CD14-positive monocyte (primary cell): ENCODE measurements at regions not wholly inside any gene's neighbourhood (a gene's known extent, or its start where the extent isn't known, plus 50 kb on each side); places are given as distances from the start of the nearest gene placed in this dataset.

Experiments used
- DNase-seq, 3 donors: peaks; one replicate each; pipeline ENCODE4 v3.0.0-alpha.2; 2011 to 2022
- H2AFZ ChIP-seq: 2 replicates; pipeline ENCODE4 v1.6.0; 2012; ENCODE audit warnings: mild to moderate bottlenecking, low read depth, low read length, inconsistent platforms; ENCODE audit not compliant: insufficient read depth, poor library complexity, severe bottlenecking
- H3K27ac ChIP-seq, 2 donors: 1 replicate in 1 of 2; 2 replicates in 1 of 2; pipeline ENCODE4 v1.5.1; 2012 to 2013; ENCODE audit warnings: low read length in 2 of 2, control low read depth in 1 of 2, inconsistent platforms in 1 of 2, low read depth in 1 of 2, mild to moderate bottlenecking in 1 of 2
- H3K27me3 ChIP-seq, 2 donors: one replicate each; pipeline versions ENCODE4 v1.6.0 to v1.6.1; 2011 to 2013; ENCODE audit warnings: low read length in 2 of 2; ENCODE audit not compliant: control insufficient read depth in 2 of 2, insufficient read depth in 2 of 2
- H3K36me3 ChIP-seq, 2 donors: replicated peaks in 1 of 2; 1 replicate in 1 of 2; 2 replicates in 1 of 2; pipeline versions ENCODE4 v1.5.1 to v1.6.1; 2012 to 2013; ENCODE audit warnings: low read length in 2 of 2, control low read depth in 1 of 2, inconsistent platforms in 1 of 2, mild to moderate bottlenecking in 1 of 2; ENCODE audit not compliant: insufficient read depth in 2 of 2, control insufficient read depth in 1 of 2
- H3K4me1 ChIP-seq, 2 donors: 1 replicate in 1 of 2; 2 replicates in 1 of 2; pipeline versions ENCODE4 v1.5.1 to v1.6.1; 2012 to 2013; ENCODE audit warnings: low read length in 2 of 2, control low read depth in 1 of 2, inconsistent platforms in 1 of 2, mild to moderate bottlenecking in 1 of 2, moderate library complexity in 1 of 2; ENCODE audit not compliant: insufficient read depth in 2 of 2, control insufficient read depth in 1 of 2
- H3K4me2 ChIP-seq: replicated peaks from 2 replicates; pipeline ENCODE3; 2012; ENCODE audit warnings: low read length, moderate library complexity, mild to moderate bottlenecking; ENCODE audit not compliant: poor library complexity, severe bottlenecking; ENCODE audit errors: extremely low read depth
- H3K4me3 ChIP-seq, 3 experiments: fragments of 200-600 bp in 1 of 3; sonication (generic) in 1 of 3; replicated peaks in 1 of 3; 1 replicate in 2 of 3; 2 replicates in 1 of 3; pipeline ENCODE4 v1.5.1; 2011 to 2013; ENCODE audit warnings: low read length in 3 of 3, mild to moderate bottlenecking in 3 of 3, control low read depth in 2 of 3, low read depth in 2 of 3, inconsistent platforms in 1 of 3, moderate library complexity in 1 of 3
- H3K79me2 ChIP-seq: 2 replicates; pipeline ENCODE4 v1.6.0; 2012; ENCODE audit warnings: mild to moderate bottlenecking, control low read depth, inconsistent platforms, low read length, moderate library complexity; ENCODE audit not compliant: insufficient read depth
- H3K9ac ChIP-seq: 2 replicates; pipeline ENCODE4 v1.6.0; 2017; ENCODE audit warnings: low read length, mild to moderate bottlenecking; ENCODE audit not compliant: insufficient read depth, poor library complexity, severe bottlenecking
- H3K9me3 ChIP-seq, 2 donors: replicated peaks in 1 of 2; 1 replicate in 1 of 2; 2 replicates in 1 of 2; pipeline versions ENCODE4 v1.5.1 to v1.6.1; 2012 to 2013; ENCODE audit warnings: low read length in 2 of 2, control low read depth in 1 of 2; ENCODE audit not compliant: control insufficient read depth in 1 of 2, insufficient read depth in 1 of 2
- H4K20me1 ChIP-seq: 2 replicates; pipeline ENCODE4 v1.6.0; 2012; ENCODE audit warnings: mild to moderate bottlenecking, low read length, control low read depth, moderate library complexity; ENCODE audit not compliant: insufficient read depth
- H3K27ac Mint-ChIP-seq, 7 donors: one replicate each; pipeline ENCODE4 v1.8.0; 2020; ENCODE audit warnings: mild to moderate bottlenecking in 7 of 7, mixed read lengths in 7 of 7, moderate library complexity in 6 of 7, inconsistent platforms in 2 of 7
- H3K27me3 Mint-ChIP-seq, 3 donors: one replicate each; pipeline ENCODE4 v1.8.0; 2021 to 2022; ENCODE audit warnings: low read depth in 3 of 3, mild to moderate bottlenecking in 3 of 3, mixed read lengths in 3 of 3, moderate library complexity in 3 of 3, inconsistent platforms in 1 of 3
- H3K36me3 Mint-ChIP-seq, 2 donors: one replicate each; pipeline ENCODE4 v1.8.0; 2020; ENCODE audit warnings: mixed read lengths in 2 of 2, inconsistent platforms in 1 of 2, mild to moderate bottlenecking in 1 of 2
- H3K4me1 Mint-ChIP-seq: one replicate; pipeline ENCODE4 v1.8.0; 2020; ENCODE audit warnings: mild to moderate bottlenecking, mixed read lengths
- H3K4me3 Mint-ChIP-seq, 2 donors: one replicate each; pipeline ENCODE4 v1.8.0; 2020; ENCODE audit warnings: mild to moderate bottlenecking in 2 of 2, mixed read lengths in 2 of 2, moderate library complexity in 1 of 2
- H3K9me3 Mint-ChIP-seq, 7 donors: one replicate each; pipeline ENCODE4 v1.8.0; 2020 to 2022; ENCODE audit warnings: mixed read lengths in 7 of 7, mild to moderate bottlenecking in 6 of 7, moderate library complexity in 6 of 7, inconsistent platforms in 2 of 7
- WGBS: methylation state at CpG from one replicate; pipeline ENCODE4 v1.1.5; 2013; ENCODE audit warnings: missing lambda C conversion rate; ENCODE audit not compliant: insufficient coverage; 5-methylcytosine and 5-hydroxymethylcytosine counted together
- intact Hi-C, 2 donors: fragments of 100-400 bp; cut with micrococcal nuclease; formaldehyde crosslinking; loops; one replicate each; pipeline versions ENCODE4 v1.15.0 to v1.15.1; 2023
- TF ChIP-seq, protein P1 (sequence below): fragments of 200-600 bp; IDR thresholded peaks from one replicate; pipeline ENCODE4 v1.8.0; 2022; ENCODE audit warnings: antibody characterized with exemption, mild to moderate bottlenecking

DNA sequence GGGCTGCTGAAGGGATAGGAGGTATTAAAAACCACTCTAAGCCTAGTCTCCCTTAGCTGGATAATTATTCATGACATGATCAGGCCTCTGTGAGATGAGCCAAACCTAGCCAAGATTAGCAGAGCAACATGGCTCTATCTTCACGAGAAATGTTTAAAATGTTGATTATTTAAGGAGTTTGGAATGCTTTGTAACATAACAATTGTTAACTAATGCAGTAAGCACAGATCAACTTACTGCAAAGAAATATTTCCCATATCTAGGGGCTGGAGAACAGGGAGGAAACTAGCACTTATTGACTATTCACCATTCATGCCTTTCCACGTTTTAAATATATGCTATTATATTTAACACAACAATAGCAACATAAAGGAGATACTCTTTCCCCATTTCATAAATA lies 833.7 kb upstream of the CHAC2 start:
- Histone ChIP-seq H3K9me3 (peaks cover 6 to 8% of the 10 kb centered on the region in 2 donors), H3K36me3 (no peaks in the 10 kb centered on the region), H3K4me2 (no peak overlapping the region), H3K9ac (no peak overlapping the region), H3K27ac (no peak overlapping the region), H3K79me2 (no peaks in the 10 kb centered on the region), H4K20me1 (no peaks in the 10 kb centered on the region), H3K4me3 (no peak overlapping the region), H2AFZ (no peak overlapping the region), H3K27me3 (no peaks in the 10 kb centered on the region), H3K4me1 (no peaks in the 10 kb centered on the region)
- DNase-seq, result no peak
- peaks cover 3 to 11% (median 6%) of the 10 kb centered on the region in 7 donors for H3K9me3 Mint-ChIP-seq
- no peak overlapping the region for H3K27ac Mint-ChIP-seq
- no peaks in the 10 kb centered on the region for H3K4me1 Mint-ChIP-seq
- no peaks in the 10 kb centered on the region for H3K27me3 Mint-ChIP-seq
- TF ChIP-seq, protein P1, sequence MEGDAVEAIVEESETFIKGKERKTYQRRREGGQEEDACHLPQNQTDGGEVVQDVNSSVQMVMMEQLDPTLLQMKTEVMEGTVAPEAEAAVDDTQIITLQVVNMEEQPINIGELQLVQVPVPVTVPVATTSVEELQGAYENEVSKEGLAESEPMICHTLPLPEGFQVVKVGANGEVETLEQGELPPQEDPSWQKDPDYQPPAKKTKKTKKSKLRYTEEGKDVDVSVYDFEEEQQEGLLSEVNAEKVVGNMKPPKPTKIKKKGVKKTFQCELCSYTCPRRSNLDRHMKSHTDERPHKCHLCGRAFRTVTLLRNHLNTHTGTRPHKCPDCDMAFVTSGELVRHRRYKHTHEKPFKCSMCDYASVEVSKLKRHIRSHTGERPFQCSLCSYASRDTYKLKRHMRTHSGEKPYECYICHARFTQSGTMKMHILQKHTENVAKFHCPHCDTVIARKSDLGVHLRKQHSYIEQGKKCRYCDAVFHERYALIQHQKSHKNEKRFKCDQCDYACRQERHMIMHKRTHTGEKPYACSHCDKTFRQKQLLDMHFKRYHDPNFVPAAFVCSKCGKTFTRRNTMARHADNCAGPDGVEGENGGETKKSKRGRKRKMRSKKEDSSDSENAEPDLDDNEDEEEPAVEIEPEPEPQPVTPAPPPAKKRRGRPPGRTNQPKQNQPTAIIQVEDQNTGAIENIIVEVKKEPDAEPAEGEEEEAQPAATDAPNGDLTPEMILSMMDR, result no peak
- WGBS, result no CpG with 5 or more reads among the region's 2 CpGs
- intact Hi-C loops, result no loop called here
- H3K36me3 Mint-ChIP-seq, result no peaks in the 10 kb centered on the region
- H3K4me3 Mint-ChIP-seq, result no peak overlapping the region

DNA sequence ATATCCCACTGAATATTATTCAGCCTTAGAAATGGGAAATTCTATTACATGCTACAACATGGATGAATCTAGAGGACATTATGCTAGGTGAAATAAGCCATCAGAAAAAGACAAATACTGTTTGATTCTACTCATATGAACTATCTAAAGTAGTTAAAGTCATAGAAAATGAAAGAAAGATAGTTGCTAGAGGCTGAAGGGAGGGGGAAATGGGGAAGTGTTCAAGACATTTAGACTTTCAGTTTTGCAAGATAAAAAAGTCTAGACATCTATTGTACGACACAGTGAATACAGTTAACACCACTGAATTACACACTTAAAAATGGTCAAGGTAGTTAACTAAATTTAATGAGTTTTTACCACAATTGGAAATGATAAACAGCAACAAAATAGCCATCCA lies 835.9 kb upstream of the CHAC2 start:
- TF ChIP-seq, protein P1, result no peak
- intact Hi-C loops, result no loop called here
- no peak for DNase-seq
- H3K27ac ChIP-seq, result no peak overlapping the region
- H3K27me3 ChIP-seq, result no peaks in the 10 kb centered on the region
- no peak overlapping the region for H3K27ac Mint-ChIP-seq
- WGBS, result no CpG with 5 or more reads among the region's 1 CpG
- H2AFZ ChIP-seq, result no peak overlapping the region
- H3K27me3 Mint-ChIP-seq, result no peaks in the 10 kb centered on the region
- no peaks in the 10 kb centered on the region for H3K4me1 ChIP-seq
- H3K9ac ChIP-seq, result no peak overlapping the region
- no peak overlapping the region for H3K4me2 ChIP-seq
- no peak overlapping the region for H3K4me3 ChIP-seq
- no peaks in the 10 kb centered on the region for H3K79me2 ChIP-seq
- no peaks in the 10 kb centered on the region for H3K36me3 ChIP-seq
- H3K4me3 Mint-ChIP-seq, result no peak overlapping the region
- H4K20me1 ChIP-seq, result no peaks in the 10 kb centered on the region
- H3K36me3 Mint-ChIP-seq, result no peaks in the 10 kb centered on the region
- no peaks in the 10 kb centered on the region for H3K4me1 Mint-ChIP-seq
- H3K9me3 ChIP-seq, result peaks cover 8 to 11% of the 10 kb centered on the region in 2 donors
- peaks cover 3 to 10% (median 6%) of the 10 kb centered on the region in 7 donors for H3K9me3 Mint-ChIP-seq
